ENCODE measurements at regions not wholly inside any gene's neighbourhood (a gene's known extent, or its start where the extent isn't known, plus 50 kb on each side); places are given as distances from the start of the nearest gene placed in this dataset.

DNA sequence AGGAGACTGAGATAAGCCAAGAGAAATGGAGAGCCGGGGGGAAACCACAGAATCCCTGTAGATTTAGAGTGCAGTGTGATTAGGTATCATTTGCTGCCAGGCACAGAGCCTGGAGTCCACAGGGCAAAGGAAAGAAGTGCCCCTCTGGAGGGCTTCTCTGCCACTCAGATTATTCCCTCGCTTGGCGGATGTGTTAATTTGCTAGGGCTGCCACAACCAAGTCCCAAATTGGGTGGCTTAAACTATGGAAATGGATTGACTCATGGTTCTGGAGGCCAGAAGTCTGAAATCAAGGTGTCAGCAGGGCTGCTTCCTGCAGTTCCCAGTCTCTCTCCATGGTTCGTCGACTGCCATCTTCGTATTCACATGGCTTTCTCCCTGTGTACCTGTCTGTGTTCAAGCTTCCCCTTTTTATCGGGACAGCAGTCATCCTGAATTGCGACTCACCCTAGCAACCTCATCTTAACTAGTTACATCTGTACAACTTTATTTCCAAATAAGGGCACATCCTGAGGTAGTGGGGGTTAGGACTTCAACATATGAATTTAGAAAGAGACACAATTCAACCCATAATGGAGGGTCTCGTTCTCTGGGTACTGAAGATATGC lies 122.2 kb downstream of the ANKRD60 start:
- H3K4me3 ChIP-seq: no peak overlapping the region
- H3K27ac ChIP-seq: no peak overlapping the region
- H3K36me3 ChIP-seq: no peaks in the 10 kb centered on the region
- intact Hi-C loops (cut with DNase I; ENCODE audit: low total_unique reads): no loop called here
- no peaks in the 10 kb centered on the region for H3K4me1 ChIP-seq
- TF ChIP-seq POLR2AphosphoS5 (IDR thresholded peaks at IDR 0.05) (no peak), POLR2A (IDR thresholded peaks at IDR 0.05) (no peak)
- TF ChIP-seq, protein P1, sequence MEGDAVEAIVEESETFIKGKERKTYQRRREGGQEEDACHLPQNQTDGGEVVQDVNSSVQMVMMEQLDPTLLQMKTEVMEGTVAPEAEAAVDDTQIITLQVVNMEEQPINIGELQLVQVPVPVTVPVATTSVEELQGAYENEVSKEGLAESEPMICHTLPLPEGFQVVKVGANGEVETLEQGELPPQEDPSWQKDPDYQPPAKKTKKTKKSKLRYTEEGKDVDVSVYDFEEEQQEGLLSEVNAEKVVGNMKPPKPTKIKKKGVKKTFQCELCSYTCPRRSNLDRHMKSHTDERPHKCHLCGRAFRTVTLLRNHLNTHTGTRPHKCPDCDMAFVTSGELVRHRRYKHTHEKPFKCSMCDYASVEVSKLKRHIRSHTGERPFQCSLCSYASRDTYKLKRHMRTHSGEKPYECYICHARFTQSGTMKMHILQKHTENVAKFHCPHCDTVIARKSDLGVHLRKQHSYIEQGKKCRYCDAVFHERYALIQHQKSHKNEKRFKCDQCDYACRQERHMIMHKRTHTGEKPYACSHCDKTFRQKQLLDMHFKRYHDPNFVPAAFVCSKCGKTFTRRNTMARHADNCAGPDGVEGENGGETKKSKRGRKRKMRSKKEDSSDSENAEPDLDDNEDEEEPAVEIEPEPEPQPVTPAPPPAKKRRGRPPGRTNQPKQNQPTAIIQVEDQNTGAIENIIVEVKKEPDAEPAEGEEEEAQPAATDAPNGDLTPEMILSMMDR (IDR thresholded peaks at IDR 0.05 in 8 of 11, conservative IDR thresholded peaks at IDR 0.05 in 3 of 11): no peak
- peaks cover 0 to 7% (median 0%) of the 10 kb centered on the region in 7 donors for H3K27me3 ChIP-seq (replicated peaks in 1 of 7)
- peaks cover 0 to 13% (median 4%) of the 10 kb centered on the region in 8 donors for H3K9me3 ChIP-seq
- WGBS, 5 donors: 77 to 84% (median 81%) methylated on average over 9 of the region's 9 CpGs
- DNase-seq: no peak

DNA sequence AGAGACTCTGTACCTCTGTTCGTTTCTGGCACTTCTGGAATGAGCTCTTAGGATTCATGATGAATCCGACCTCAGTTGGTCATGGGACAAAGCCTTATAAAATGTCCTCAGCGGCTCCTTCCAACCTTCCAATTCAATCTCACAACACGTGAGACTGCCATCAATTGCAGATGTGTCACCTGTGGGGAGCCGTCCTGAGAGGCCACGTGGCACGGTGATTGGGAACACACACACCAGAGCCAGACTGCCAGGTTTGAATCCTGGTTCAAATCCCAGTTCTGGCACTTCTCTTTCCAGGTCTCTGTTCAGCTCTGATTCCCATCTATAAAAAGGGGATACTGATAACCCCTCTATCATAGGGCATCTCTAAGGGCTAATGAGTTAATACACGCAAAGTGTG lies 124.5 kb downstream of the ANKRD60 start:
- no peak overlapping the region for H3K4me3 ChIP-seq
- H3K36me3 ChIP-seq: no peaks in the 10 kb centered on the region
- no peaks in the 10 kb centered on the region for H3K4me1 ChIP-seq
- TF ChIP-seq, protein P1 (IDR thresholded peaks at IDR 0.05 in 8 of 11, conservative IDR thresholded peaks at IDR 0.05 in 3 of 11): no peak
- TF ChIP-seq POLR2AphosphoS5 (IDR thresholded peaks at IDR 0.05) (no peak), POLR2A (IDR thresholded peaks at IDR 0.05) (no peak)
- intact Hi-C loops (cut with DNase I; ENCODE audit: low total_unique reads): no loop called here
- DNase-seq: no peak
- WGBS, 5 donors: 81 to 96% (median 91%) methylated on average over 7 to 8 of the region's 8 CpGs
- no peak overlapping the region for H3K27ac ChIP-seq
- peaks cover 0 to 8% (median 0%) of the 10 kb centered on the region in 7 donors for H3K27me3 ChIP-seq (replicated peaks in 1 of 7)
- H3K9me3 ChIP-seq: no peaks in the 10 kb centered on the region

DNA sequence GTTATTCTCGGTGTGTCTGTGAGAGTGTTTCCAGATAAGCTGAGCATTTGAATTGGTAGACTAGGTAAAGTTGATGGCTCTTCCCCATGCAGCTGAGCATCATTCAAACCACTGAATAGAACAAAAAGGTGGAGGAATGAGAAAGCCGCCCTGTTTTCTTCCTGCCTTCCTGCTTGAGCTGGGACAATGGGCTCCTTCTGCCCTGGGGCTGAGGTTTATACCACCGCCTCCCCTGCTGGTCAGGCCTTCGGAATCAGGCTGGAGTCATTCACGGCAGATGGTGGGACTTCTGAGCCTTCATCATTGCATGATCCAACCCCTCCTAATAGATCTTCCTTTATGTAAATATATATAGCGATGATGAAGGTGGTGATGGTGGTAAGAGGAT lies 124.9 kb downstream of the ANKRD60 start:
- H3K36me3 ChIP-seq: no peaks in the 10 kb centered on the region
- H3K4me1 ChIP-seq: no peaks in the 10 kb centered on the region
- H3K27me3 ChIP-seq (replicated peaks in 1 of 7): peaks cover 0 to 8% (median 0%) of the 10 kb centered on the region in 7 donors
- H3K4me3 ChIP-seq: no peak overlapping the region
- intact Hi-C loops (cut with DNase I; ENCODE audit: low total_unique reads): no loop called here
- no peaks in the 10 kb centered on the region for H3K9me3 ChIP-seq
- no peak for TF ChIP-seq POLR2A (IDR thresholded peaks at IDR 0.05)
- TF ChIP-seq, protein P1 (IDR thresholded peaks at IDR 0.05 in 8 of 11, conservative IDR thresholded peaks at IDR 0.05 in 3 of 11): no peak
- TF ChIP-seq POLR2AphosphoS5 (IDR thresholded peaks at IDR 0.05): no peak
- no peak overlapping the region for H3K27ac ChIP-seq
- no peak for DNase-seq
- WGBS, 5 donors: 88 to 97% (median 93%) methylated on average over 6 of the region's 6 CpGs

DNA sequence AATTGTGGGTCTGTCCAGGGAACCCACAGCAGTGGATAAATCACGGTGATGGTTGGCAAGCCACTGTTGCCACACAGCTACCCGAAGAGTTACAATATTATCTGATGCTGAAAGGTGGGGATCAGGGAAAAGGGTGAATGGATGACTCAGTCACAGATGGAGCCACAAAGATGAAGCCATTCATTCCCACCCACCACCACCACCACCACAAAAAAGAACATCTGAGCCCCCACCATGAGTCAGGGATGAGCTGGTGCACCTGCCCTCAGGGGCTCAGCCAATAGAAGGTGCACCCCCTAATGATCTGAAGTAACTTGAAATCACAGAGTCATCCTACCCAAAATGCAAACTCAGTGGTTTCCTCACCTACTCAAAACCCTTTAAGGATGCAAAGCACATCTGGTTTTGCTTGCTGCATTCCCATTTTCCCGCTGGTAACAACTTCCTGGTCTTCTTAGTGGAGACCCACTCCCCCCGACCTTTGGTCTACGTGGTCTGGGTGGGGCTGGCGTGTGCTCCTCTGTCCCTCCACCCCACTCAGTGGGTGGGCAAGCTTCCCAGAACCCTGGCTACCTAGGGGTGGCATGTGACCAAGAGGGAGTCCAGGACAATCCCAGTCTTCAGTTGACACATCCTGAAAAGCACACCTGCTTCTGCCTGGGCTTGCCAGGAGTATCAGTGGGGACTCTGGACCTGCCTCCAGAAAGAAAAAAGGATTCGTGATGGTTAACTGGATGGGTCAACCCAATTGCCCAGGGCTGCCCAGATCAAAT lies 125.5 kb downstream of the ANKRD60 start:
- Histone ChIP-seq H3K4me3 (no peak overlapping the region), H3K9me3 (no peaks in the 10 kb centered on the region), H3K27me3 (replicated peaks in 1 of 7) (peaks cover 0 to 8% (median 0%) of the 10 kb centered on the region in 7 donors), H3K4me1 (no peaks in the 10 kb centered on the region), H3K36me3 (no peaks in the 10 kb centered on the region), H3K27ac (no peak overlapping the region)
- TF ChIP-seq POLR2AphosphoS5 (IDR thresholded peaks at IDR 0.05) (no peak), POLR2A (IDR thresholded peaks at IDR 0.05) (no peak)
- TF ChIP-seq, protein P1 (IDR thresholded peaks at IDR 0.05 in 8 of 11, conservative IDR thresholded peaks at IDR 0.05 in 3 of 11): no peak
- intact Hi-C loops (cut with DNase I; ENCODE audit: low total_unique reads): no loop called here
- no peak for DNase-seq
- 58 to 73% (median 69%) methylated on average over 7 of the region's 7 CpGs for WGBS, 5 donors
